ENCODE measurements at regions not wholly inside any gene's neighbourhood (a gene's known extent, or its start where the extent isn't known, plus 50 kb on each side); places are given as distances from the start of the nearest gene placed in this dataset.

GRCh38 chr2:198499539-198499938 lies 695.1 kb downstream of the PLCL1 start:
- ChIA-PET CTCF (interaction anchor here (1.5 kb wide), 1 partner anchor 186 kb away, joined by 4 read pairs; no protein-coding TSS in a partner anchor), POLR2A (no interaction called here)
- peaks cover 8% of the 10 kb centered on the region for H3K27me3 Mint-ChIP-seq
- no peaks in the 10 kb centered on the region for H3K36me3 Mint-ChIP-seq (ENCODE audit: low read depth)
- no peak overlapping the region for H3K27ac Mint-ChIP-seq
- DNase-seq (no peak), ATAC-seq (no peak)
- no peaks in the 10 kb centered on the region for H3K4me1 Mint-ChIP-seq
- H3K4me3 Mint-ChIP-seq: no peak overlapping the region
- H3K9me3 Mint-ChIP-seq (ENCODE audit: low read depth): no peaks in the 10 kb centered on the region
- intact Hi-C loops (cut with DNase I, micrococcal nuclease): no loop called here

- H3K36me3 Mint-ChIP-seq (ENCODE audit: low read depth): no peaks in the 10 kb centered on the region
- intact Hi-C loops (cut with DNase I, micrococcal nuclease): no loop called here
- H3K27me3 Mint-ChIP-seq: peaks cover 8% of the 10 kb centered on the region
- no peaks in the 10 kb centered on the region for H3K4me1 Mint-ChIP-seq
- CTCF ChIA-PET: interaction anchor here (0.8 kb wide), 1 partner anchor 29 kb away, joined by 3 read pairs; no protein-coding TSS in a partner anchor
- no peak for ATAC-seq
- no peaks in the 10 kb centered on the region for H3K9me3 Mint-ChIP-seq (ENCODE audit: low read depth)
- no peak overlapping the region for H3K27ac Mint-ChIP-seq
- no peak overlapping the region for H3K4me3 Mint-ChIP-seq
- no peak for DNase-seq
- POLR2A ChIA-PET: no interaction called here
These were observed 694.1 kb downstream of the PLCL1 start for GRCh38 chr2:198498516-198498915.

GRCh38 chr2:198498048-198498447 lies 693.7 kb downstream of the PLCL1 start:
- ChIA-PET CTCF (interaction anchor here (0.8 kb wide), 1 partner anchor 29 kb away, joined by 3 read pairs; no protein-coding TSS in a partner anchor), POLR2A (no interaction called here)
- DNase-seq (no peak), ATAC-seq (no peak)
- Mint-ChIP-seq H3K9me3 (ENCODE audit: low read depth) (no peaks in the 10 kb centered on the region), H3K4me1 (no peaks in the 10 kb centered on the region), H3K27me3 (peaks cover 8% of the 10 kb centered on the region), H3K4me3 (no peak overlapping the region), H3K36me3 (ENCODE audit: low read depth) (no peaks in the 10 kb centered on the region), H3K27ac (no peak overlapping the region)
- intact Hi-C loops (cut with DNase I, micrococcal nuclease): no loop called here

GRCh38 chr2:198494931-198495330 lies 690.5 kb downstream of the PLCL1 start:
- intact Hi-C loops (cut with DNase I, micrococcal nuclease): no loop called here
- ATAC-seq (no peak), DNase-seq (no peak)
- ChIA-PET CTCF (no interaction called here), POLR2A (no interaction called here)
- no peaks in the 10 kb centered on the region for H3K9me3 Mint-ChIP-seq (ENCODE audit: low read depth)
- no peaks in the 10 kb centered on the region for H3K4me1 Mint-ChIP-seq
- H3K27me3 Mint-ChIP-seq: peaks cover 10% of the 10 kb centered on the region
- no peak overlapping the region for H3K4me3 Mint-ChIP-seq
- no peak overlapping the region for H3K27ac Mint-ChIP-seq
- H3K36me3 Mint-ChIP-seq (ENCODE audit: low read depth): no peaks in the 10 kb centered on the region

DNA sequence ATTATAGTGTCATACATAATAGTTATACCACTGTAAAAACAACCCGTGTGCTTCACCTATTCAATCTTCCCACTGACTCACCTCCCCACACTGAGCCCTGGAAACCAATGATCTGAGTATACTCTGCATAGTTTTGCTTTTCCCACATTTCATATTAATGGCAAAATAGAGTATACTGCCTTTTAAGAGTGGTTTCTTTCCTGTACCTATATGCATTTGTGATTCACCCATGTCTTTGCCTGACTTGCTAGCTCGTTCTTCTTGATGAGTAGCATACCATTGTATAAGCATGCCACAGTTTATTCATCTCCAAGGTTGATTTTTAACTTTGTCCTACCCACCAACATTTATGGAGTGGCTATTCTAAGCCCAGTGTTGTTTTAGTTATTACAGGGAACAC lies 686.4 kb downstream of the PLCL1 start:
- intact Hi-C loops (cut with DNase I, micrococcal nuclease): no loop called here
- ATAC-seq: no peak
- DNase-seq: no peak
- no peak overlapping the region for H3K4me3 Mint-ChIP-seq
- H3K27me3 Mint-ChIP-seq: peaks cover 4% of the 10 kb centered on the region
- POLR2A ChIA-PET: no interaction called here
- no peak overlapping the region for H3K27ac Mint-ChIP-seq
- H3K9me3 Mint-ChIP-seq (ENCODE audit: low read depth): no peaks in the 10 kb centered on the region
- CTCF ChIA-PET: no interaction called here
- no peaks in the 10 kb centered on the region for H3K4me1 Mint-ChIP-seq
- no peaks in the 10 kb centered on the region for H3K36me3 Mint-ChIP-seq (ENCODE audit: low read depth)

DNA sequence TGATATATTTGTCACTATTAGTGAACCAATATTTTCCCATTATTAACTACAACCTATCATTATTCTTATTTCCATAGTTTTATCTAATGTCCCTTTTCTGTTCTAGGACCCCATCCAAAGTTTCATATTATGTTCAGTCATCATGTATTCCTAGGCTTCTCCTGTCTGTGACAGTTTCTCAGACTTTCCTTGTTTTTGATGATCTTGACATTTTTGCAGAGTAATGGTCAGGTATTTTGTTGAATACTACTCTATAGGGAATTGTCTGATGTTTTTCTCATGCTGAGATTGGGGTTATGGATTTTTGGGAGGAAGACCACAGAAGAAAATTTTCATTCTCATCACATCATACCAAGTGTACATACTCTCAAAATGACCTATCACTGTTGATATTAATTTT lies 684.6 kb downstream of the PLCL1 start:
- no peak overlapping the region for H3K27ac Mint-ChIP-seq
- no peak for DNase-seq
- H3K27me3 Mint-ChIP-seq: peaks cover 4% of the 10 kb centered on the region
- no peaks in the 10 kb centered on the region for H3K36me3 Mint-ChIP-seq (ENCODE audit: low read depth)
- no peaks in the 10 kb centered on the region for H3K4me1 Mint-ChIP-seq
- no peak overlapping the region for H3K4me3 Mint-ChIP-seq
- no peaks in the 10 kb centered on the region for H3K9me3 Mint-ChIP-seq (ENCODE audit: low read depth)
- ChIA-PET POLR2A (no interaction called here), CTCF (no interaction called here)
- intact Hi-C loops (cut with DNase I, micrococcal nuclease): no loop called here
- ATAC-seq: no peak

DNA sequence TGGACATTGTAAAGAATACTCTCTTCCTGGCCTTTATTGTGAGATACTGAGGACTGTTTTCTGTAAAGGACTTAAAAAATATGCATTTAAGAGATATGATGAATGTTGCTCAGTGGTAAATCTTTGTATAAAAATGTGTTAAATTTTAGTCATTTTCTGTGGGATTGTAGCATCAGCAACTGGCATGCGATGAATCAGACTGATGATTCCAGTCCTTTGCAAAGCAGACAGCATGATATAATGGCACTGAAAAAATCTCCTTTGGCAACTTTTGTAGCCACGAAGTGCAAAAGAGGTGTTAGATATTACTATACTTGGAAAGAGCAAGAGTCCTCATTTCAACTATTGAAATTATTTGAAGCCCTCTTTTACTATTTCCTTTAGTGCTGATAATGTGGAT lies 678.7 kb downstream of the PLCL1 start:
- no peak overlapping the region for H3K27ac Mint-ChIP-seq
- H3K4me1 Mint-ChIP-seq: no peaks in the 10 kb centered on the region
- intact Hi-C loops (cut with DNase I, micrococcal nuclease): no loop called here
- ChIA-PET CTCF (no interaction called here), POLR2A (no interaction called here)
- no peak overlapping the region for H3K4me3 Mint-ChIP-seq
- H3K27me3 Mint-ChIP-seq: peaks cover 3% of the 10 kb centered on the region
- H3K9me3 Mint-ChIP-seq (ENCODE audit: low read depth): no peaks in the 10 kb centered on the region
- ATAC-seq: no peak
- DNase-seq: no peak
- H3K36me3 Mint-ChIP-seq (ENCODE audit: low read depth): no peaks in the 10 kb centered on the region

DNA sequence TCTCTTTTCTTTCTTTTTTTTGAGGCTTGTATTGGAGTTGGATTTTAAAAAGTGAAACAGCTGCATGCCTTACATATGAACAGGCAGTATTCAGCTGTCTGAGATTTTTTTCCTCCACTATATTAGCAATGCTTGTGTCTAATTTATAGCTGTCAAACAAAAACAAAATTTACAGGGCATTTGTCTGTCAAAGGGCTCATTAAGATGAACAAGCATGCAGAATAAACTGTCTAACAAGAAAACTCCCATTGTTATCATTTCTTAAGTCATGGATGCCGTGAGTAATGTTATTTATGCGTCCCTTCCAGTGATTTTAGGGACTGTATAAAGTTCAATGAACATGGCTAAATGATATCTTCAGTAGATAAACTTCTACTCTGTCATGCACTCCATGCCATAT lies 674.7 kb downstream of the PLCL1 start:
- H3K4me1 Mint-ChIP-seq: no peaks in the 10 kb centered on the region
- DNase-seq (no peak), ATAC-seq (no peak)
- H3K27me3 Mint-ChIP-seq: peaks cover 3% of the 10 kb centered on the region
- H3K36me3 Mint-ChIP-seq (ENCODE audit: low read depth): no peaks in the 10 kb centered on the region
- no peak overlapping the region for H3K4me3 Mint-ChIP-seq
- H3K27ac Mint-ChIP-seq: no peak overlapping the region
- ChIA-PET POLR2A (no interaction called here), CTCF (interaction anchor here (0.6 kb wide), 1 partner anchor 102 kb away, joined by 4 read pairs; no protein-coding TSS in a partner anchor)
- intact Hi-C loops (cut with DNase I, micrococcal nuclease): no loop called here
- H3K9me3 Mint-ChIP-seq (ENCODE audit: low read depth): no peaks in the 10 kb centered on the region

GRCh38 chr2:198478361-198478760 lies 674.0 kb downstream of the PLCL1 start:
- ChIA-PET CTCF (interaction anchor here (0.6 kb wide), 1 partner anchor 102 kb away, joined by 4 read pairs; no protein-coding TSS in a partner anchor), POLR2A (no interaction called here)
- Mint-ChIP-seq H3K4me3 (no peak overlapping the region), H3K4me1 (no peaks in the 10 kb centered on the region), H3K27me3 (peaks cover 3% of the 10 kb centered on the region), H3K27ac (no peak overlapping the region), H3K9me3 (ENCODE audit: low read depth) (no peaks in the 10 kb centered on the region), H3K36me3 (ENCODE audit: low read depth) (no peaks in the 10 kb centered on the region)
- ATAC-seq: no peak
- intact Hi-C loops (cut with DNase I, micrococcal nuclease): no loop called here
- DNase-seq: no peak

DNA sequence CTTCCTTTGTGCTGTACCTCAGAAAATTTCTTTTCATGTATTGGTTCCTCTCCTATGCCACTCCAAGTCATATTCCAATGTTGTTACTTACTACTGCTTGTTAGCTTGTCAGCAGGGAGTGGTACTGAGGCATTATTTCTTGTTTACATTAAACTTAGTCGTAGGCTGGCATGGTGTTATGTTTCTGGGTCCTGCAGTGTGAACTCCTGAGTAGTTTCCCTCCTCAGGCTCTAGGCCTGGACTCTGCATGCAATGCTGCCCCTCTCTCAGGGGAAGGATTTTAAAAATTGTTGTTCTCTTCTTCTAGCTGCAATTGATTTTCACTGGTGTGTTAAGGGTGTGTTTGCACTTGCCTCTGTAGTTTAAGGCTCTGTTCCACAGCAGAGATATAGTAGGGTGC lies 671.6 kb downstream of the PLCL1 start:
- ChIA-PET CTCF (no interaction called here), POLR2A (interaction anchor here (0.7 kb wide), 1 partner anchor 531 kb away, joined by 9 read pairs; no protein-coding TSS in a partner anchor)
- no peaks in the 10 kb centered on the region for H3K4me1 Mint-ChIP-seq
- peaks cover 1% of the 10 kb centered on the region for H3K27me3 Mint-ChIP-seq
- no peak overlapping the region for H3K27ac Mint-ChIP-seq
- ATAC-seq (no peak), DNase-seq (no peak)
- no peak overlapping the region for H3K4me3 Mint-ChIP-seq
- H3K9me3 Mint-ChIP-seq (ENCODE audit: low read depth): no peaks in the 10 kb centered on the region
- intact Hi-C loops (cut with DNase I, micrococcal nuclease): no loop called here
- no peaks in the 10 kb centered on the region for H3K36me3 Mint-ChIP-seq (ENCODE audit: low read depth)

DNA sequence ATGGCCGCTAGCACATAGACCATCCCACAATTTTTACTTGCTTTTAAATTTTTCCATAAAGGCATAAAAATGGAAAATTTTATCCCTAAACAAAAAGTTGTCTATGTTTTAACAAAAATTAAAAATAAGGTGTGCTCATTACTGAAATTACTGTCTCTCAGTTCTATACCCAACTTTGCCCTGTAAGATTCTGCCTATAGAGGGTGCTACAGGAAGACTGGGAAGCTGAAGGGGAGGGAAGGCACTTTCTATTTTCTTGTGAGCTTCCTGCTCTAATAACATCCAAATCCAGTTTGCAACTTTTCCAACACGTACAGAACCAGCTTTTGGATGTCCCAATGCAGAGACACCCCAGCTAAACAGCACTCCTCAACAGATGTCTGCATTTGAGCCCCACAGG lies 666.9 kb downstream of the PLCL1 start:
- CTCF ChIA-PET: no interaction called here
- no peaks in the 10 kb centered on the region for H3K36me3 Mint-ChIP-seq (ENCODE audit: low read depth)
- no peak for ATAC-seq
- no peaks in the 10 kb centered on the region for H3K9me3 Mint-ChIP-seq (ENCODE audit: low read depth)
- H3K27me3 Mint-ChIP-seq: no peaks in the 10 kb centered on the region
- POLR2A ChIA-PET: no interaction called here
- no peak overlapping the region for H3K27ac Mint-ChIP-seq
- H3K4me1 Mint-ChIP-seq: no peaks in the 10 kb centered on the region
- intact Hi-C loops (cut with DNase I, micrococcal nuclease): no loop called here
- no peak for DNase-seq
- no peak overlapping the region for H3K4me3 Mint-ChIP-seq

GRCh38 chr2:198468136-198468535 lies 663.7 kb downstream of the PLCL1 start:
- Mint-ChIP-seq H3K27me3 (peaks cover 3% of the 10 kb centered on the region), H3K4me1 (no peaks in the 10 kb centered on the region), H3K9me3 (ENCODE audit: low read depth) (no peaks in the 10 kb centered on the region), H3K4me3 (no peak overlapping the region), H3K36me3 (ENCODE audit: low read depth) (no peaks in the 10 kb centered on the region), H3K27ac (no peak overlapping the region)
- intact Hi-C loops (cut with DNase I, micrococcal nuclease): no loop called here
- DNase-seq (no peak), ATAC-seq (no peak)
- ChIA-PET POLR2A (no interaction called here), CTCF (interaction anchor here (1.2 kb wide), 1 partner anchor 9 kb away, joined by 4 read pairs; no protein-coding TSS in a partner anchor)

GRCh38 chr2:198465970-198466369 lies 661.6 kb downstream of the PLCL1 start:
- Mint-ChIP-seq H3K36me3 (ENCODE audit: low read depth) (no peaks in the 10 kb centered on the region), H3K27ac (no peak overlapping the region), H3K27me3 (peaks cover 3% of the 10 kb centered on the region), H3K9me3 (ENCODE audit: low read depth) (no peaks in the 10 kb centered on the region), H3K4me1 (no peaks in the 10 kb centered on the region), H3K4me3 (no peak overlapping the region)
- intact Hi-C loops (cut with DNase I, micrococcal nuclease): no loop called here
- ChIA-PET POLR2A (no interaction called here), CTCF (interaction anchor here (1.2 kb wide), 1 partner anchor 11 kb away, joined by 5 read pairs; no protein-coding TSS in a partner anchor)
- no peak for ATAC-seq
- no peak for DNase-seq

Data from activated CD4-positive, alpha-beta T cell treated with anti-CD3 and anti-CD28 coated beads for 36 hours (primary cell).